ENCODE measurements at regions not wholly inside any gene's neighbourhood (a gene's known extent, or its start where the extent isn't known, plus 50 kb on each side); places are given as distances from the start of the nearest gene placed in this dataset.
"Not testable (repeated sequence)": the region's sequence is repeated elsewhere in the genome, so short reads cannot be mapped to it uniquely, and the experiment has no call there.

GRCh38 chr4:112036886-112037285 is 108.4 kb upstream of the FAM241A start:
- ATAC-seq (ENCODE audit: low read depth): no peak
- Histone ChIP-seq H3K27me3 (replicated peaks in 1 of 4; ENCODE audit: control extremely low read depth in 1 of 4, control insufficient read depth in 3 of 4, insufficient read depth in 4 of 4, low read length in 3 of 4) (peaks cover 0 to 8% (median 2%) of the 10 kb centered on the region in 4 experiments), H3K27ac (ENCODE audit: low read length in 2 of 2) (no peak overlapping the region), H3K4me3 (ENCODE audit: control extremely low read depth in 1 of 5, extremely low read depth in 1 of 5, insufficient read depth in 1 of 5, low read depth in 2 of 5, low read length in 4 of 5) (no peak overlapping the region), H2AFZ (ENCODE audit: insufficient read depth, low read depth, low read length, poor library complexity, severe bottlenecking) (no peak overlapping the region), H4K20me1 (ENCODE audit: control insufficient read depth, insufficient read depth, low read length, poor library complexity, severe bottlenecking) (no peaks in the 10 kb centered on the region), H3K4me2 (replicated peaks; ENCODE audit: low read depth, low read length, poor library complexity, severe bottlenecking) (no peak overlapping the region), H3K9ac (ENCODE audit: low read length) (no peak overlapping the region), H3K9me3 (ENCODE audit: control extremely low read depth in 1 of 3, control insufficient read depth in 2 of 3, insufficient read depth in 1 of 3, low read length in 2 of 3) (no peaks in the 10 kb centered on the region), H3K4me1 (ENCODE audit: control insufficient read depth in 2 of 2, insufficient read depth in 2 of 2, low read length in 2 of 2) (no peaks in the 10 kb centered on the region), H3K79me2 (ENCODE audit: control insufficient read depth, insufficient read depth, low read length) (no peaks in the 10 kb centered on the region), H3K36me3 (replicated peaks in 1 of 2; ENCODE audit: control extremely low read depth in 1 of 2, control insufficient read depth in 1 of 2, extremely low read depth in 1 of 2, insufficient read depth in 2 of 2, low read length in 1 of 2) (no peaks in the 10 kb centered on the region)
- intact Hi-C loops (cut with micrococcal nuclease): loop anchor here (10.0 kb wide), 1 partner anchor 1522 kb away; no protein-coding TSS in a partner anchor
- ChIA-PET POLR2A (no interaction called here), CTCF (no interaction called here)
- no CpG with 5 or more reads among the region's 3 CpGs for WGBS (ENCODE audit: insufficient coverage)
- Mint-ChIP-seq H3K27me3 (peaks cover 15% of the 10 kb centered on the region), H3K4me3 (no peak overlapping the region), H3K27ac (no peak overlapping the region), H3K9me3 (ENCODE audit: insufficient read depth) (no peaks in the 10 kb centered on the region), H3K4me1 (no peaks in the 10 kb centered on the region)
- TF ChIP-seq EZH2 (IDR thresholded peaks at IDR 0.05; ENCODE audit: borderline replicate concordance, insufficient read depth, low read depth, low read length, poor library complexity, severe bottlenecking) (no peak), CTCF (IDR thresholded peaks at IDR 0.05) (no peak)
- no peak for DNase-seq

- Histone ChIP-seq H3K4me3 (ENCODE audit: control extremely low read depth in 1 of 5, extremely low read depth in 1 of 5, insufficient read depth in 1 of 5, low read depth in 2 of 5, low read length in 4 of 5) (no peak overlapping the region), H3K9me3 (ENCODE audit: control extremely low read depth in 1 of 3, control insufficient read depth in 2 of 3, insufficient read depth in 1 of 3, low read length in 2 of 3) (no peaks in the 10 kb centered on the region), H3K27ac (ENCODE audit: low read length in 2 of 2) (no peak overlapping the region), H3K79me2 (ENCODE audit: control insufficient read depth, insufficient read depth, low read length) (no peaks in the 10 kb centered on the region), H2AFZ (ENCODE audit: insufficient read depth, low read depth, low read length, poor library complexity, severe bottlenecking) (no peak overlapping the region), H4K20me1 (ENCODE audit: control insufficient read depth, insufficient read depth, low read length, poor library complexity, severe bottlenecking) (no peaks in the 10 kb centered on the region), H3K4me1 (ENCODE audit: control insufficient read depth in 2 of 2, insufficient read depth in 2 of 2, low read length in 2 of 2) (no peaks in the 10 kb centered on the region), H3K9ac (ENCODE audit: low read length) (no peak overlapping the region), H3K4me2 (replicated peaks; ENCODE audit: low read depth, low read length, poor library complexity, severe bottlenecking) (no peak overlapping the region), H3K36me3 (replicated peaks in 1 of 2; ENCODE audit: control extremely low read depth in 1 of 2, control insufficient read depth in 1 of 2, extremely low read depth in 1 of 2, insufficient read depth in 2 of 2, low read length in 1 of 2) (no peaks in the 10 kb centered on the region), H3K27me3 (replicated peaks in 1 of 4; ENCODE audit: control extremely low read depth in 1 of 4, control insufficient read depth in 3 of 4, insufficient read depth in 4 of 4, low read length in 3 of 4) (peaks cover 0 to under 1% (median 0%) of the 10 kb centered on the region in 4 experiments)
- TF ChIP-seq EZH2 (IDR thresholded peaks at IDR 0.05; ENCODE audit: borderline replicate concordance, insufficient read depth, low read depth, low read length, poor library complexity, severe bottlenecking) (no peak), CTCF (IDR thresholded peaks at IDR 0.05) (no peak)
- H3K9me3 Mint-ChIP-seq (ENCODE audit: insufficient read depth): no peaks in the 10 kb centered on the region
- CTCF ChIA-PET: no interaction called here
- peaks cover 15% of the 10 kb centered on the region for H3K27me3 Mint-ChIP-seq
- ATAC-seq (ENCODE audit: low read depth) (no peak), DNase-seq (no peak)
- POLR2A ChIA-PET: no interaction called here
- no peak overlapping the region for H3K27ac Mint-ChIP-seq
- no peaks in the 10 kb centered on the region for H3K4me1 Mint-ChIP-seq
- H3K4me3 Mint-ChIP-seq: no peak overlapping the region
- 92% methylated on average over 2 of the region's 2 CpGs for WGBS (ENCODE audit: insufficient coverage)
- intact Hi-C loops (cut with micrococcal nuclease): loop anchor here (10.0 kb wide), 1 partner anchor 1524 kb away; no protein-coding TSS in a partner anchor
Measured at GRCh38 chr4:112038861-112039260, 106.4 kb upstream of the FAM241A start.

GRCh38 chr4:112049119-112049518 is 96.1 kb upstream of the FAM241A start:
- CTCF ChIA-PET; H3K4me3 ChIP-seq (ENCODE audit: control extremely low read depth in 1 of 5, extremely low read depth in 1 of 5, insufficient read depth in 1 of 5, low read depth in 2 of 5, low read length in 4 of 5); H3K4me1 ChIP-seq (ENCODE audit: control insufficient read depth in 2 of 2, insufficient read depth in 2 of 2, low read length in 2 of 2); POLR2A ChIA-PET; H4K20me1 ChIP-seq (ENCODE audit: control insufficient read depth, insufficient read depth, low read length, poor library complexity, severe bottlenecking); H3K27ac ChIP-seq (ENCODE audit: low read length in 2 of 2); H3K4me1 Mint-ChIP-seq; H3K9me3 Mint-ChIP-seq (ENCODE audit: insufficient read depth); intact Hi-C loops (cut with micrococcal nuclease); H3K27me3 ChIP-seq (replicated peaks in 1 of 4; ENCODE audit: control extremely low read depth in 1 of 4, control insufficient read depth in 3 of 4, insufficient read depth in 4 of 4, low read length in 3 of 4); H3K4me3 Mint-ChIP-seq; H3K9ac ChIP-seq (ENCODE audit: low read length); H3K36me3 ChIP-seq (replicated peaks in 1 of 2; ENCODE audit: control extremely low read depth in 1 of 2, control insufficient read depth in 1 of 2, extremely low read depth in 1 of 2, insufficient read depth in 2 of 2, low read length in 1 of 2); H2AFZ ChIP-seq (ENCODE audit: insufficient read depth, low read depth, low read length, poor library complexity, severe bottlenecking); H3K27me3 Mint-ChIP-seq; H3K27ac Mint-ChIP-seq; H3K4me2 ChIP-seq (replicated peaks; ENCODE audit: low read depth, low read length, poor library complexity, severe bottlenecking); ATAC-seq (ENCODE audit: low read depth); H3K79me2 ChIP-seq (ENCODE audit: control insufficient read depth, insufficient read depth, low read length); DNase-seq; H3K9me3 ChIP-seq (ENCODE audit: control extremely low read depth in 1 of 3, control insufficient read depth in 2 of 3, insufficient read depth in 1 of 3, low read length in 2 of 3): not testable (repeated sequence)
- 80% methylated on average over 3 of the region's 3 CpGs for WGBS (ENCODE audit: insufficient coverage)

All from B cell (primary cell).